ENCODE measurements at regions not wholly inside any gene's neighbourhood (a gene's known extent, or its start where the extent isn't known, plus 50 kb on each side); places are given as distances from the start of the nearest gene placed in this dataset.

DNA sequence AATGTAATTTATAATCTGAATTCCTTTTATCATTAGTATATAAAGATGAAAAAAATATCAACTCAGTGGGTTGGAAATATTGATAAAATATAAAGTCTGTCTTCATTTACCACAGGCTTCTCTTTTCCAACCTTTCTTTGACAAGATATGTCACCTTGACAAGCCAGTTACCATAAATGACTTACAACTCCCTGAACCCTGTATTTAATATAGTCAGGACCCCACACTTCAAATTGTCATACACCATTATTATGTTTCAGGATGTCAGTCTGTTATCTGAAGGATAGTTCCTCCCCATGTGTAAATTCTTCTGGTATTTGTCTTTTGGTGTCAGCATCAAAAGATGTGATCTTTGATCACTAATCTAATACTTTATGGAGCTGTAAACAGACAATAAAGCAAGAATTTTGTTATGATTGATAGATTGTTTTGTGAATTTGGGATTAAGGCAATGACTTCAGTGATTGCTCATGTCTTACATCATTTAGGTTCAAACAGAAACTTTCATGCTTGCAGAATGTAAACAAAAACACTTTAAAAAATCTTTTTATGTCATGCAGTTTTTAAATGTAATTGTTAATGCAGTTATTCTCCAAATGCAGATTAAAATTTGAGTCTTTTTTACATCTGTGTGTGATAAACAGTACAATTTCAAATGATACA, 503.5 kb upstream of the BCHE start:
- DNase-seq (ENCODE audit: low spot score in 2 of 2), result no peak
- Histone ChIP-seq H3K27me3 (no peaks in the 10 kb centered on the region), H3K4me1 (no peaks in the 10 kb centered on the region), H3K27ac (no peak overlapping the region), H3K36me3 (no peaks in the 10 kb centered on the region), H3K9me3 (no peaks in the 10 kb centered on the region), H3K4me3 (no peak overlapping the region)
- intact Hi-C loops (cut with DNase I; ENCODE audit: low total_unique reads), result no loop called here
- TF ChIP-seq POLR2A (IDR thresholded peaks at IDR 0.05) (no peak), POLR2AphosphoS5 (IDR thresholded peaks at IDR 0.05) (no peak)
- TF ChIP-seq, protein P1, sequence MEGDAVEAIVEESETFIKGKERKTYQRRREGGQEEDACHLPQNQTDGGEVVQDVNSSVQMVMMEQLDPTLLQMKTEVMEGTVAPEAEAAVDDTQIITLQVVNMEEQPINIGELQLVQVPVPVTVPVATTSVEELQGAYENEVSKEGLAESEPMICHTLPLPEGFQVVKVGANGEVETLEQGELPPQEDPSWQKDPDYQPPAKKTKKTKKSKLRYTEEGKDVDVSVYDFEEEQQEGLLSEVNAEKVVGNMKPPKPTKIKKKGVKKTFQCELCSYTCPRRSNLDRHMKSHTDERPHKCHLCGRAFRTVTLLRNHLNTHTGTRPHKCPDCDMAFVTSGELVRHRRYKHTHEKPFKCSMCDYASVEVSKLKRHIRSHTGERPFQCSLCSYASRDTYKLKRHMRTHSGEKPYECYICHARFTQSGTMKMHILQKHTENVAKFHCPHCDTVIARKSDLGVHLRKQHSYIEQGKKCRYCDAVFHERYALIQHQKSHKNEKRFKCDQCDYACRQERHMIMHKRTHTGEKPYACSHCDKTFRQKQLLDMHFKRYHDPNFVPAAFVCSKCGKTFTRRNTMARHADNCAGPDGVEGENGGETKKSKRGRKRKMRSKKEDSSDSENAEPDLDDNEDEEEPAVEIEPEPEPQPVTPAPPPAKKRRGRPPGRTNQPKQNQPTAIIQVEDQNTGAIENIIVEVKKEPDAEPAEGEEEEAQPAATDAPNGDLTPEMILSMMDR (IDR thresholded peaks at IDR 0.05), result no peak

DNA sequence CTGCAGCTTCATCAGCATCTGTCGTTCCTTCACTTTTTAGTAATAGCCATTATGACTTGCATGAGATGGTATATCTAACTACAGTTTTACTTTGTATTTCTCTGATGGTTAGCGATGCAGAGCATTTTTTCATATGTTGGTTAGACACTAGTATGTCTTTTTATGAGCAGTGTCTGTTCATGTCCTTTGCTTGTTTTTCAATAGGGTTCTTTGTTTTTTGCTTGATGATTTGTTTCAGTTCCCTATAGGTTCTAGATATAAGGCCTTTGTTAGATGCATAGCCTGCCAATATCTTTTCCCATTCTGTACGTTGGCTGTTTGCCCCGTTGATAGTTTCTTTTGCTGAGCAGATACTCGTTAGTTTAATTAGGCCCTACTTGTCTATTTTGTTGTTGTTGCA, 487.2 kb upstream of the BCHE start:
- Histone ChIP-seq H3K27ac (no peak overlapping the region), H3K4me3 (no peak overlapping the region), H3K36me3 (no peaks in the 10 kb centered on the region), H3K27me3 (no peaks in the 10 kb centered on the region), H3K4me1 (no peaks in the 10 kb centered on the region), H3K9me3 (no peaks in the 10 kb centered on the region)
- no peak for DNase-seq (ENCODE audit: low spot score in 2 of 2)
- intact Hi-C loops (cut with DNase I; ENCODE audit: low total_unique reads), result no loop called here
- no peak for TF ChIP-seq POLR2A (IDR thresholded peaks at IDR 0.05)
- TF ChIP-seq, protein P1 (IDR thresholded peaks at IDR 0.05), result no peak
- no peak for TF ChIP-seq POLR2AphosphoS5 (IDR thresholded peaks at IDR 0.05)

DNA sequence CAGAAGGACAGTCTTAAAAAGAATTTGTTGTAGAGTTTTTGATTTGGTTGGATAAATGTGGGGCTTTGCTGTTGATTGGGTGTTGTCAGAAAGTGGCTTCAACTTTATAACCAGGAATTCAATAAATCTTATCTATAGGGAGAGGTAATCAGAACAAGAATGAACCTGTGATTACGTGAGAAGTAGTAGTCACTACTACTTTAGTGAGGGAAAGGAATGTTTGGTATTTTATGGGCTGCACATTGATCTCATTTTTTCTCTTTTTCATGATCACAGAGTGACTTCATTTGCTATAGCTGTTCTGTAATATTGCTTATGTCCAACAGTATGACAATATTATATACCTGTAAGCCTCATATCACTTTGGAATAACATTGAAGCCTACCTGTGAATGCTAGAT, 485.2 kb upstream of the BCHE start:
- intact Hi-C loops (cut with DNase I; ENCODE audit: low total_unique reads), result no loop called here
- TF ChIP-seq POLR2AphosphoS5 (IDR thresholded peaks at IDR 0.05) (no peak), POLR2A (IDR thresholded peaks at IDR 0.05) (no peak)
- TF ChIP-seq, protein P1 (IDR thresholded peaks at IDR 0.05), result no peak

DNA sequence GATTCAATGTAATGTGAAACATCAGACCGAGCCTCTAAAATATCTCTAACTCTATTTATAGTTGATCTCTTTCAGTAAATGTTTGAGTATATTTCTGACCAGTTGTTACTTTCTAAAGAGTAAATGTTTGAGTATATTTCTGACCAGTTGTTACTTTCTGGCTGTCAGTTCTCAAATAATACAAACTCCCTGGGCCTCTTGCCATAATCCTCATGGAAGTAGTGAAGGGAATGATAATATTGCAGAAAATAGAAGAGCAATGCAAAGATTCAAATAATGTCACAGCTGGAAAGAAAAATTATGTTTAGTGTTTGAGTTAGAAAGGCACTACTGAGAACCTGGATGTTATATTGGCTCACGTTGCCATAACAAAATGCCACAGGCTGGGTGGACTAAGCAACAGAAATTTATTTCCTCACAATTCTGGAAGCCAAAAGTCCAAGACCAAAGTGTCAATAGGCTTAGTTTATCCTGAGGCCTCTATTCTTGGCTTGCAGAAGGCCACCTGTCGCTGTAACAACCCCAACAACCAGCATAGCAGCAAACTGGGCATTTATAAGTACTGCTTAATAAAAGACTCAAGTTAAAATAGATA, 470.6 kb upstream of the BCHE start:
- H3K9me3 ChIP-seq, result no peaks in the 10 kb centered on the region
- DNase-seq (ENCODE audit: low spot score in 2 of 2), result no peak
- no peaks in the 10 kb centered on the region for H3K36me3 ChIP-seq
- TF ChIP-seq POLR2A (IDR thresholded peaks at IDR 0.05) (no peak), POLR2AphosphoS5 (IDR thresholded peaks at IDR 0.05) (no peak)
- TF ChIP-seq, protein P1 (IDR thresholded peaks at IDR 0.05), result no peak
- H3K4me3 ChIP-seq, result no peak overlapping the region
- H3K27ac ChIP-seq, result no peak overlapping the region
- intact Hi-C loops (cut with DNase I; ENCODE audit: low total_unique reads), result loop anchor here (10.0 kb wide), 1 partner anchor 967 kb away; no protein-coding TSS in a partner anchor
- H3K27me3 ChIP-seq, result no peaks in the 10 kb centered on the region
- H3K4me1 ChIP-seq, result no peaks in the 10 kb centered on the region

More for the DNA sequence above, 485.2 kb upstream of the BCHE start:
- DNase-seq (ENCODE audit: low spot score in 2 of 2), result no peak
- H3K9me3 ChIP-seq, result no peaks in the 10 kb centered on the region
- H3K36me3 ChIP-seq, result no peaks in the 10 kb centered on the region
- no peak overlapping the region for H3K27ac ChIP-seq
- H3K27me3 ChIP-seq, result no peaks in the 10 kb centered on the region
- H3K4me3 ChIP-seq, result no peak overlapping the region
- H3K4me1 ChIP-seq, result no peaks in the 10 kb centered on the region

DNA sequence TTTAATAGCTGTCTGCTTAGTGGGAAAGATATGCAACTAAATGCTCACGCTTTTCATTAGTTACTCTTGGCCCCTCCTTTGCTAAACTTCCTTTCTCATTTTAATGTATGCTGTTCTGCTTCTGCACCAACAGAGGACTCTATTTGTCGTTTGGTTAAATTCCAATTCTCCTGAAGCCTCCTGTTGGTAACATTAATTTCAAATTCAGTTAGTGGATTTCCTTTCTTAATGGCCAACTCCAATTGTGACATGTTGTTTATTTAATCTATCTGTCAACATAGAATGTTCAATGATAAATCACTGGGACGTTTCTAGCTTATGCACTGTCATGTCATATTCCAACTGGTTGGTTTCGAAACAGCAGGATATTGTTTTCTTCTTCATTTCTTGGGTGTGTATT, 467.4 kb upstream of the BCHE start:
- no peaks in the 10 kb centered on the region for H3K4me1 ChIP-seq
- TF ChIP-seq POLR2A (IDR thresholded peaks at IDR 0.05) (no peak), POLR2AphosphoS5 (IDR thresholded peaks at IDR 0.05) (no peak)
- TF ChIP-seq, protein P1 (IDR thresholded peaks at IDR 0.05), result no peak
- no peak for DNase-seq (ENCODE audit: low spot score in 2 of 2)
- intact Hi-C loops (cut with DNase I; ENCODE audit: low total_unique reads), result loop anchor here (10.0 kb wide), 1 partner anchor 970 kb away; no protein-coding TSS in a partner anchor
- H3K36me3 ChIP-seq, result no peaks in the 10 kb centered on the region
- no peak overlapping the region for H3K27ac ChIP-seq
- no peak overlapping the region for H3K4me3 ChIP-seq
- no peaks in the 10 kb centered on the region for H3K9me3 ChIP-seq
- H3K27me3 ChIP-seq, result no peaks in the 10 kb centered on the region

Data from breast epithelium (tissue), 4 donors.